HepG2 (cell line): ENCODE measurements at regions not wholly inside any gene's neighbourhood (a gene's known extent, or its start where the extent isn't known, plus 50 kb on each side); places are given as distances from the start of the nearest gene placed in this dataset.

Source experiments
- ATF1 ChIP-seq: IDR thresholded peaks from 2 replicates; pipeline ENCODE4 v1.6.1; 2016; ENCODE audit warnings: mild to moderate bottlenecking, control low read depth
- CREB1 ChIP-seq, 2 experiments: fragments of 450-650 bp in 1 of 2; IDR thresholded peaks; 2 replicates each; pipeline ENCODE4 v1.6.1; 2016 to 2017; ENCODE audit warnings: control low read depth in 1 of 2, mild to moderate bottlenecking in 1 of 2, missing compliant biosample characterization in 1 of 2, missing genetic modification characterization in 1 of 2
- HNF4G ChIP-seq, 2 experiments: sonication (generic) in 1 of 2; formaldehyde crosslinking in 1 of 2; IDR thresholded peaks; 2 replicates each; pipeline versions ENCODE4 v1.4.0 to v1.6.1; 2011 to 2020; ENCODE audit warnings: borderline replicate concordance in 2 of 2, low read depth in 2 of 2, mild to moderate bottlenecking in 2 of 2, low read length in 1 of 2, missing genetic modification reagents in 1 of 2, moderate library complexity in 1 of 2
- KDM5B ChIP-seq: sonication (generic); formaldehyde crosslinking; IDR thresholded peaks from 2 replicates; pipeline ENCODE4 v1.4.0; 2020; ENCODE audit warnings: missing genetic modification reagents, mild to moderate bottlenecking, borderline replicate concordance
- LCORL ChIP-seq, 2 experiments: fragments of 450-650 bp in 1 of 2; sonication (generic) in 1 of 2; formaldehyde crosslinking in 1 of 2; IDR thresholded peaks; 2 replicates each; pipeline versions ENCODE4 v1.5.0 to v1.6.1; 2017 to 2020; ENCODE audit warnings: antibody characterized with exemption in 1 of 2, missing genetic modification reagents in 1 of 2
- PRMT3 ChIP-seq: sonication (generic); formaldehyde crosslinking; IDR thresholded peaks from 2 replicates; pipeline ENCODE4 v1.8.1; 2022; ENCODE audit warnings: low read depth, mild to moderate bottlenecking, moderate library complexity, missing genetic modification reagents, borderline replicate concordance
- SMC3 ChIP-seq: IDR thresholded peaks from 2 replicates; pipeline ENCODE4 v1.6.1; 2011; ENCODE audit warnings: low read length, improper control_type of control experiment
- TEAD3 ChIP-seq: optimal IDR thresholded peaks from 2 replicates; pipeline ENCODE3; 2016; ENCODE audit warnings: borderline replicate concordance
- ZNF292 ChIP-seq: sonication (generic); formaldehyde crosslinking; IDR thresholded peaks from 2 replicates; pipeline ENCODE4 v1.8.1; 2022; ENCODE audit warnings: mild to moderate bottlenecking, low read depth, missing genetic modification reagents, borderline replicate concordance
- ZNF530 ChIP-seq: sonication (generic); formaldehyde crosslinking; IDR thresholded peaks from 2 replicates; pipeline ENCODE4 v1.5.0; 2020; ENCODE audit warnings: low read depth, mild to moderate bottlenecking, missing genetic modification reagents
- ZNF577 ChIP-seq: sonication (generic); formaldehyde crosslinking; IDR thresholded peaks from 2 replicates; pipeline ENCODE4 v1.4.0; 2020; ENCODE audit warnings: mild to moderate bottlenecking, low read depth, missing genetic modification reagents, borderline replicate concordance
- ZNF607 ChIP-seq: sonication (generic); formaldehyde crosslinking; IDR thresholded peaks from 2 replicates; pipeline ENCODE4 v1.5.1; 2020; ENCODE audit warnings: missing genetic modification reagents, mild to moderate bottlenecking, borderline replicate concordance
- ZNF614 ChIP-seq: IDR thresholded peaks from 2 replicates; pipeline ENCODE4 v1.6.1; 2018; ENCODE audit warnings: missing biosample characterization, missing genetic modification reagents, inconsistent platforms, borderline replicate concordance
- ZNF703 ChIP-seq: sonication (generic); formaldehyde crosslinking; IDR thresholded peaks from 2 replicates; pipeline ENCODE4 v1.5.1; 2020; ENCODE audit warnings: missing genetic modification reagents, mild to moderate bottlenecking, moderate library complexity, borderline replicate concordance
- ZNF713 ChIP-seq: sonication (generic); formaldehyde crosslinking; IDR thresholded peaks from 2 replicates; pipeline ENCODE4 v1.4.0; 2020; ENCODE audit warnings: mild to moderate bottlenecking, missing genetic modification reagents
- ZNF747 ChIP-seq: sonication (generic); formaldehyde crosslinking; IDR thresholded peaks from 2 replicates; pipeline ENCODE4 v1.8.1; 2023; ENCODE audit warnings: missing genetic modification reagents, mild to moderate bottlenecking, borderline replicate concordance
- TF ChIP-seq, protein P1 (sequence below): fragments of 450-650 bp; IDR thresholded peaks from 2 replicates; pipeline ENCODE4 v1.6.1; 2016
- TF ChIP-seq, protein P2 (sequence below): sonication (generic); formaldehyde crosslinking; IDR thresholded peaks from 2 replicates; pipeline ENCODE4 v1.4.0; 2020; ENCODE audit warnings: missing genetic modification reagents
- TF ChIP-seq, protein P3 (sequence below): IDR thresholded peaks from 2 replicates; pipeline ENCODE4 v1.6.1; 2016; ENCODE audit warnings: missing genetic modification reagents, missing compliant biosample characterization
- TF ChIP-seq, protein P4 (sequence below): IDR thresholded peaks from 2 replicates; pipeline ENCODE4 v1.6.1; 2012; ENCODE audit warnings: low read depth, low read length, improper control_type of control experiment

DNA sequence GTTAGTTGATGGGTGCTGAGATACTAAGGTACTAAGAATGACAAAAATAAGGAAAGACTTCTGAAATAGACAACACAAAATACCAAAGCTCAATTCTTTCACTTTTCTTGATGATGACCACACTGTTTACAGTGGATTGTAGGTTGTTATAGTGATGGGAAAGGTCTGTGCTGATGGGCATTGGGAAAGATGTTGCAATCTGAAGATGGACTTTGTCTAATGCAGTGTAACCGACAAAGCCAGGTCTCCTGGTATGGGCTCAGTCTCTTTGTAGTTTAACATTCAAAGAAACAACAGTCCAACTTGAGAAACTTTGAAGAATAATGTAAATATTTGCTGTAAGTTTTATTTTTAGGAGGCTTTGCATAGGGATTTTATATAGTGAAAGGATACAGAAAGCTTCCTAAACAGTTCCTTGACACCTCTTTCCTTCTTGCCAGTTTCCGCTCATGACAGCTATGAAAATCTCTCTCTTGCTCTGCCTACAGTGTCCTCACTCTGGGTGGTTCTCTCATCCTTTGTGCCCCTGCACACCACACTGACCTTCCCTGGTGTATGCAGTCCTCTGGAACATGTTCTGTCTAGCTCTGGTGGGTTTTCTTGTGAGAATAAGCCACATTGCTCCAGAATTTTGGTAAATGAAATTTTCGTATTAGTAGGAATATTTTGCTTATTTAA lies 172.2 kb downstream of the KCNRG start (continued):
- TF ChIP-seq, protein P1, sequence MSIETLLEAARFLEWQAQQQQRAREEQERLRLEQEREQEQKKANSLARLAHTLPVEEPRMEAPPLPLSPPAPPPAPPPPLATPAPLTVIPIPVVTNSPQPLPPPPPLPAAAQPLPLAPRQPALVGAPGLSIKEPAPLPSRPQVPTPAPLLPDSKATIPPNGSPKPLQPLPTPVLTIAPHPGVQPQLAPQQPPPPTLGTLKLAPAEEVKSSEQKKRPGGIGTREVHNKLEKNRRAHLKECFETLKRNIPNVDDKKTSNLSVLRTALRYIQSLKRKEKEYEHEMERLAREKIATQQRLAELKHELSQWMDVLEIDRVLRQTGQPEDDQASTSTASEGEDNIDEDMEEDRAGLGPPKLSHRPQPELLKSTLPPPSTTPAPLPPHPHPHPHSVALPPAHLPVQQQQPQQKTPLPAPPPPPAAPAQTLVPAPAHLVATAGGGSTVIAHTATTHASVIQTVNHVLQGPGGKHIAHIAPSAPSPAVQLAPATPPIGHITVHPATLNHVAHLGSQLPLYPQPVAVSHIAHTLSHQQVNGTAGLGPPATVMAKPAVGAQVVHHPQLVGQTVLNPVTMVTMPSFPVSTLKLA, result no peak
- peak; percentile 93 for TF ChIP-seq HNF4G (IDR thresholded peaks at IDR 0.05; ENCODE audit: borderline replicate concordance, low read depth, low read length)
- TF ChIP-seq HNF4G (CRISPR knock-in tag; IDR thresholded peaks at IDR 0.05; ENCODE audit: borderline replicate concordance, low read depth), result peak; percentile 80
- TF ChIP-seq KDM5B, result no peak
- no peak for TF ChIP-seq ZNF713 (CRISPR knock-in tag)
- peak; percentile 87 for TF ChIP-seq TEAD3 (CRISPR knock-in tag)
- TF ChIP-seq ZNF607 (CRISPR knock-in tag), result no peak
- TF ChIP-seq, protein P2, sequence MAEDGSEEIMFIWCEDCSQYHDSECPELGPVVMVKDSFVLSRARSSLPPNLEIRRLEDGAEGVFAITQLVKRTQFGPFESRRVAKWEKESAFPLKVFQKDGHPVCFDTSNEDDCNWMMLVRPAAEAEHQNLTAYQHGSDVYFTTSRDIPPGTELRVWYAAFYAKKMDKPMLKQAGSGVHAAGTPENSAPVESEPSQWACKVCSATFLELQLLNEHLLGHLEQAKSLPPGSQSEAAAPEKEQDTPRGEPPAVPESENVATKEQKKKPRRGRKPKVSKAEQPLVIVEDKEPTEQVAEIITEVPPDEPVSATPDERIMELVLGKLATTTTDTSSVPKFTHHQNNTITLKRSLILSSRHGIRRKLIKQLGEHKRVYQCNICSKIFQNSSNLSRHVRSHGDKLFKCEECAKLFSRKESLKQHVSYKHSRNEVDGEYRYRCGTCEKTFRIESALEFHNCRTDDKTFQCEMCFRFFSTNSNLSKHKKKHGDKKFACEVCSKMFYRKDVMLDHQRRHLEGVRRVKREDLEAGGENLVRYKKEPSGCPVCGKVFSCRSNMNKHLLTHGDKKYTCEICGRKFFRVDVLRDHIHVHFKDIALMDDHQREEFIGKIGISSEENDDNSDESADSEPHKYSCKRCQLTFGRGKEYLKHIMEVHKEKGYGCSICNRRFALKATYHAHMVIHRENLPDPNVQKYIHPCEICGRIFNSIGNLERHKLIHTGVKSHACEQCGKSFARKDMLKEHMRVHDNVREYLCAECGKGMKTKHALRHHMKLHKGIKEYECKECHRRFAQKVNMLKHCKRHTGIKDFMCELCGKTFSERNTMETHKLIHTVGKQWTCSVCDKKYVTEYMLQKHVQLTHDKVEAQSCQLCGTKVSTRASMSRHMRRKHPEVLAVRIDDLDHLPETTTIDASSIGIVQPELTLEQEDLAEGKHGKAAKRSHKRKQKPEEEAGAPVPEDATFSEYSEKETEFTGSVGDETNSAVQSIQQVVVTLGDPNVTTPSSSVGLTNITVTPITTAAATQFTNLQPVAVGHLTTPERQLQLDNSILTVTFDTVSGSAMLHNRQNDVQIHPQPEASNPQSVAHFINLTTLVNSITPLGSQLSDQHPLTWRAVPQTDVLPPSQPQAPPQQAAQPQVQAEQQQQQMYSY, result no peak
- TF ChIP-seq, protein P3, sequence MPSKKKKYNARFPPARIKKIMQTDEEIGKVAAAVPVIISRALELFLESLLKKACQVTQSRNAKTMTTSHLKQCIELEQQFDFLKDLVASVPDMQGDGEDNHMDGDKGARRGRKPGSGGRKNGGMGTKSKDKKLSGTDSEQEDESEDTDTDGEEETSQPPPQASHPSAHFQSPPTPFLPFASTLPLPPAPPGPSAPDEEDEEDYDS, result peak; percentile 67
- peak; percentile 74; the same call in 1 of the 2 replicates for TF ChIP-seq ZNF292
- TF ChIP-seq CREB1 (IDR thresholded peaks at IDR 0.05), result peak; percentile 44; the same call in 1 of the 2 replicates
- TF ChIP-seq CREB1 (CRISPR knock-in tag; IDR thresholded peaks at IDR 0.05), result peak; percentile 71
- no peak for TF ChIP-seq ZNF530 (CRISPR knock-in tag)
- peak; percentile 99 for TF ChIP-seq ZNF614 (CRISPR knock-in tag)
- TF ChIP-seq LCORL (IDR thresholded peaks at IDR 0.05), result no peak
- peak; percentile 57; the same call in 1 of the 2 replicates for TF ChIP-seq LCORL (CRISPR knock-in tag; IDR thresholded peaks at IDR 0.05)
- TF ChIP-seq ZNF577 (CRISPR knock-in tag), result no peak
- no peak for TF ChIP-seq ATF1 (CRISPR knock-in tag)
- TF ChIP-seq, protein P4, sequence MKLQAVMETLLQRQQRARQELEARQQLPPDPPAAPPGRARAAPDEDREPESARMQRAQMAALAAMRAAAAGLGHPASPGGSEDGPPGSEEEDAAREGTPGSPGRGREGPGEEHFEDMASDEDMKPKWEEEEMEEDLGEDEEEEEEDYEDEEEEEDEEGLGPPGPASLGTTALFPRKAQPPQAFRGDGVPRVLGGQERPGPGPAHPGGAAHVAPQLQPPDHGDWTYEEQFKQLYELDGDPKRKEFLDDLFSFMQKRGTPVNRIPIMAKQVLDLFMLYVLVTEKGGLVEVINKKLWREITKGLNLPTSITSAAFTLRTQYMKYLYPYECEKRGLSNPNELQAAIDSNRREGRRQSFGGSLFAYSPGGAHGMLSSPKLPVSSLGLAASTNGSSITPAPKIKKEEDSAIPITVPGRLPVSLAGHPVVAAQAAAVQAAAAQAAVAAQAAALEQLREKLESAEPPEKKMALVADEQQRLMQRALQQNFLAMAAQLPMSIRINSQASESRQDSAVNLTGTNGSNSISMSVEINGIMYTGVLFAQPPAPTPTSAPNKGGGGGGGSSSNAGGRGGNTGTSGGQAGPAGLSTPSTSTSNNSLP, result peak; percentile 81
- peak; percentile 64 for TF ChIP-seq SMC3
- TF ChIP-seq ZNF747, result no peak
- TF ChIP-seq PRMT3 (CRISPR knock-in tag), result no peak
- TF ChIP-seq ZNF703 (CRISPR knock-in tag), result no peak
